ENCODE measurements at regions not wholly inside any gene's neighbourhood (a gene's known extent, or its start where the extent isn't known, plus 50 kb on each side); places are given as distances from the start of the nearest gene placed in this dataset.

DNA sequence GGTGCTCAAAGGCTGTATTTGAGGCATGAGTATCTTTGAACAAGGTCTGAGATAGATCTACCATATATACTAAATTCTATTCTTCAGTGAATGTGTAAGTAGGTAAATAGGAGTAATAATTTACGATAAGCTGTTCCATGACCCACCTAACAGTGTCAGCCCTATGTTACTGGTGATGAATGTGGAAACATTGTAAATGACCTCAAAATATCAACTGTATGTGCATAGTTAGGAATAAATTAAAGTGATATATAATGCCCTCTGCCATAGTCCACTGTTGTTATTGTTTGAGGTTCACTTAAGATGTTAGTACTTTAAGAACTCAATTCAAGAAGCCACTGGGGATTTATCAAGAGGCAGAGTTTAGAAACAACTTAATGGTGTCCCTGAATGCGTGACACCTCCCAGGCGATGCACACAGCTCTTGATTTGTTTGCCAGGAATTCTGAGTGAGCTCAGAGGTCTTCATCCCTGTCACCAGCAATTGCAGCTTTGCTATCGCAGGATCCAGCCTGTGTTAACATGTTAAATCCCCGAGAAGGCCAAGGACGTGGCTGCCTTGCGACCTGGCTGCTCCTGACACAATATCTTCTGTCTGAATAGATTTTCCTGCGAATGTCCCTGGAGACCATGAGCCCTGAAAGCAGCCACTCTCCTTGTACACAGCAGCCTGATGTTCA lies 104.9 kb downstream of the KLF6 start:
- TF ChIP-seq, protein P1, sequence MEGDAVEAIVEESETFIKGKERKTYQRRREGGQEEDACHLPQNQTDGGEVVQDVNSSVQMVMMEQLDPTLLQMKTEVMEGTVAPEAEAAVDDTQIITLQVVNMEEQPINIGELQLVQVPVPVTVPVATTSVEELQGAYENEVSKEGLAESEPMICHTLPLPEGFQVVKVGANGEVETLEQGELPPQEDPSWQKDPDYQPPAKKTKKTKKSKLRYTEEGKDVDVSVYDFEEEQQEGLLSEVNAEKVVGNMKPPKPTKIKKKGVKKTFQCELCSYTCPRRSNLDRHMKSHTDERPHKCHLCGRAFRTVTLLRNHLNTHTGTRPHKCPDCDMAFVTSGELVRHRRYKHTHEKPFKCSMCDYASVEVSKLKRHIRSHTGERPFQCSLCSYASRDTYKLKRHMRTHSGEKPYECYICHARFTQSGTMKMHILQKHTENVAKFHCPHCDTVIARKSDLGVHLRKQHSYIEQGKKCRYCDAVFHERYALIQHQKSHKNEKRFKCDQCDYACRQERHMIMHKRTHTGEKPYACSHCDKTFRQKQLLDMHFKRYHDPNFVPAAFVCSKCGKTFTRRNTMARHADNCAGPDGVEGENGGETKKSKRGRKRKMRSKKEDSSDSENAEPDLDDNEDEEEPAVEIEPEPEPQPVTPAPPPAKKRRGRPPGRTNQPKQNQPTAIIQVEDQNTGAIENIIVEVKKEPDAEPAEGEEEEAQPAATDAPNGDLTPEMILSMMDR (IDR thresholded peaks at IDR 0.05; ENCODE audit: low read depth, low read length) = no peak
- Histone ChIP-seq H3K27me3 (ENCODE audit: control insufficient read depth, insufficient read depth, low read length) (no peaks in the 10 kb centered on the region), H3K27ac (ENCODE audit: low read depth, low read length) (no peak overlapping the region), H3K4me3 (ENCODE audit: low read depth, low read length) (no peak overlapping the region), H3K9me3 (ENCODE audit: control insufficient read depth, insufficient read depth, low read length) (no peaks in the 10 kb centered on the region)
- ChIA-PET CTCF (no interaction called here), POLR2A (no interaction called here)
- no peak for DNase-seq (ENCODE audit: low read depth, low spot score)

DNA sequence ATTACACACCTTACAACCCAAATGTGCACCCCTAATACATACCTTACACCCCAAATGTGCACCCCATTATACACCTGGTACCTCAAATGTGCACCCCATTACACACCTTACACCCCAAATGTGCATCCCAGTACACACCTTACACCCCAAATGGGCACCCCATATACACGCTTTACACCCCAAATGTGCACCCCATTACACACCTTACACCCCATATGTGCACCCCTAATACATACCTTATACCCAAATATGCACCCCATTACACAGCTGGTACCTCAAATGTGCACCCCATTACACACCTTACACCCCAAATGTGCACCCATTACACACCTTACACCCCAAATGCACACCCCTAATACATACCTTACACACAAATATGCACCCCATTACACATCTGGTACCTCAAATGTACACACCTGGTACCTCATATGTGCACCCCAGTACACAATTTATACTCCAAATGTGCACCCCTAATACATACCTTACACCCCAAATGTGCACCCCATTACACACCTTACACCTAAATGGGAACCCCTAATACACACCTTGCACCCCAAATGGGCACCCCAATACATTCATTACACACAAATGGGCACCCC lies 106.3 kb downstream of the KLF6 start:
- CTCF ChIA-PET = no interaction called here
- H3K9me3 ChIP-seq (ENCODE audit: control insufficient read depth, insufficient read depth, low read length) = no peaks in the 10 kb centered on the region
- TF ChIP-seq, protein P1 (IDR thresholded peaks at IDR 0.05; ENCODE audit: low read depth, low read length) = no peak
- no peaks in the 10 kb centered on the region for H3K27me3 ChIP-seq (ENCODE audit: control insufficient read depth, insufficient read depth, low read length)
- no peak for DNase-seq (ENCODE audit: low read depth, low spot score)
- POLR2A ChIA-PET = no interaction called here
- H3K4me3 ChIP-seq (ENCODE audit: low read depth, low read length) = no peak overlapping the region
- H3K27ac ChIP-seq (ENCODE audit: low read depth, low read length) = no peak overlapping the region

DNA sequence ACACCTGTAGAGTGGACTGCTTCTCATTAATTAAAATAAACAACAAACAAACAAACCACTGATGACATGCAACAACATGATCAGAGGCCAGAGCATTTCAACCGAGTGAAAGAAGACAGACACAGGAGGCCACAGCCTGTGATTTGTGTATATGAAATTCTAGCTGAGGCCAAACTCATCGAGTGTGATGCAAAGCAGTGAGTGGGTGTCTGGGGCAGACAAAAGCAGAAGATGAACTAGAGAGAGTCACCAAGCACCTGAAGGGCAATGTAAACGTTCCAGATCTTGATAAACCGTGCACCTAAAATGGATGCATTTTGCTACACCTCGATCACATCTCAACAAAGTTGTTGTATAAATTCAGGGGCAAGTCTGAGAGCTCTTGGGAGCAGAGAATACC lies 108.4 kb downstream of the KLF6 start:
- TF ChIP-seq, protein P1 (IDR thresholded peaks at IDR 0.05; ENCODE audit: low read depth, low read length) = no peak
- no peaks in the 10 kb centered on the region for H3K27me3 ChIP-seq (ENCODE audit: control insufficient read depth, insufficient read depth, low read length)
- DNase-seq (ENCODE audit: low read depth, low spot score) = no peak
- no peak overlapping the region for H3K27ac ChIP-seq (ENCODE audit: low read depth, low read length)
- no peaks in the 10 kb centered on the region for H3K9me3 ChIP-seq (ENCODE audit: control insufficient read depth, insufficient read depth, low read length)
- no peak overlapping the region for H3K4me3 ChIP-seq (ENCODE audit: low read depth, low read length)
- ChIA-PET POLR2A (no interaction called here), CTCF (no interaction called here)

DNA sequence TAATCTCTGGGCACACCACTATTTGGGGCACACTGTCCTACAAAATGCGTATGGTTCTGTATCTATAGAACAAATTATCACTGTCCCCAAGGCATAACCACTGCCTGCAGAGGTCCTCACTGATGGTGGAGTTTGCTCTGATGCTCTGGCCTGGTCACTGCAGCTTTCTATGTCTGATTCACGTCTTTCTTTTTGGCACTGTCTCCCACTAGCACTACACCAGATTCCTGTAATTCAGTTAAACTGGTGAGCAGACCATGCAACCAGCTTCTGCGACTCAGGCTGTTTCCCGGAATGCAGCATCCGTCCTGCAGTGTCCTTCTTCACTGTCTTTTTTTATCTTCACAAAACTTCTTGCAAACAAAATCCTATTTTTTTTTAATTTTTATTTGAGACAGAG lies 112.8 kb downstream of the KLF6 start:
- CTCF ChIA-PET = no interaction called here
- TF ChIP-seq, protein P1 (IDR thresholded peaks at IDR 0.05; ENCODE audit: low read depth, low read length) = no peak

DNA sequence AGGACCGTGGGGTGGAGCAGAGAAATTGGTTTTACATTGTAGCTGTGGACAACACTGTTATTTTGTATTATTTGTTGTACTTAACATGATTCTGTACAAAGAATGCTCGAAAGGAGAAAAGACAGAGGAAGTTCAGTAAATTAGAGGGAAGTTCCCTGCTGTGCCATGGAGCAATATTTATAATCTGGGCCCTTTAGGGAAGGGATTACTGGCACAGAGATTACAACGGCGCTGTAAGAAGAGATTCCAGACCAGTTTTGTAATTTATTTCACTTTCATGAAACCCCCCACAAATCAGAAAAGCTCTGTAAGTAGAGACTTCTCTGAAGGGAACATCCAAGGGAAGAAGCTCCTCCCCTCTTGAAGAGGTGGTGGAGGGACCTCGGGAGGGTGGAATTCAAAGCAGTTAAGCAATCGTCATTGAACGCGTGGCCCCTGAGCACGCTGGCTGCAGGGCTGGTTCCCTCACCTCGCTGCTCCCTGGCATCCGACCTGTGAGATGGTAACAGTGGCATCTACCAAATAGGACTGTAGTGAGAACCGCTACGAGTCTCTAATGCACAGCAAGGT lies 113.5 kb downstream of the KLF6 start:
- DNase-seq (ENCODE audit: low read depth, low spot score) = no peak
- CTCF ChIA-PET = no interaction called here
- POLR2A ChIA-PET = no interaction called here

More for the DNA sequence above, 112.8 kb downstream of the KLF6 start:
- Histone ChIP-seq H3K9me3 (ENCODE audit: control insufficient read depth, insufficient read depth, low read length) (no peaks in the 10 kb centered on the region; the same call in 1 of the 2 replicates), H3K27ac (ENCODE audit: low read depth, low read length) (no peak overlapping the region), H3K27me3 (ENCODE audit: control insufficient read depth, insufficient read depth, low read length) (no peaks in the 10 kb centered on the region), H3K4me3 (ENCODE audit: low read depth, low read length) (no peak overlapping the region)
- POLR2A ChIA-PET = no interaction called here
- no peak for DNase-seq (ENCODE audit: low read depth, low spot score)

More for the DNA sequence above, 113.5 kb downstream of the KLF6 start:
- Histone ChIP-seq H3K27me3 (ENCODE audit: control insufficient read depth, insufficient read depth, low read length) (no peaks in the 10 kb centered on the region), H3K4me3 (ENCODE audit: low read depth, low read length) (no peak overlapping the region), H3K9me3 (ENCODE audit: control insufficient read depth, insufficient read depth, low read length) (no peaks in the 10 kb centered on the region; the same call in 1 of the 2 replicates), H3K27ac (ENCODE audit: low read depth, low read length) (no peak overlapping the region)
- TF ChIP-seq, protein P1 (IDR thresholded peaks at IDR 0.05; ENCODE audit: low read depth, low read length) = no peak

Measured in AG04450 (cell line).